SH-SY5Y (cell line): ENCODE measurements at regions not wholly inside any gene's neighbourhood (a gene's known extent, or its start where the extent isn't known, plus 50 kb on each side); places are given as distances from the start of the nearest gene placed in this dataset.

ENCODE experiments used
- GATA2 ChIP-seq: IDR thresholded peaks from 2 replicates; pipeline ENCODE4 v1.6.1; 2011; ENCODE audit warnings: mild to moderate bottlenecking, low read depth, low read length
- GATA3 ChIP-seq: IDR thresholded peaks from 2 replicates; pipeline ENCODE4 v1.6.1; 2011; ENCODE audit warnings: low read depth, mild to moderate bottlenecking, low read length, moderate library complexity

- TF ChIP-seq GATA2 (no peak), GATA3 (no peak)
Measured at GRCh38 chr3:165635791-165636683, 201.2 kb downstream of the BCHE start.
